ENCODE measurements at regions not wholly inside any gene's neighbourhood (a gene's known extent, or its start where the extent isn't known, plus 50 kb on each side); places are given as distances from the start of the nearest gene placed in this dataset.

DNA sequence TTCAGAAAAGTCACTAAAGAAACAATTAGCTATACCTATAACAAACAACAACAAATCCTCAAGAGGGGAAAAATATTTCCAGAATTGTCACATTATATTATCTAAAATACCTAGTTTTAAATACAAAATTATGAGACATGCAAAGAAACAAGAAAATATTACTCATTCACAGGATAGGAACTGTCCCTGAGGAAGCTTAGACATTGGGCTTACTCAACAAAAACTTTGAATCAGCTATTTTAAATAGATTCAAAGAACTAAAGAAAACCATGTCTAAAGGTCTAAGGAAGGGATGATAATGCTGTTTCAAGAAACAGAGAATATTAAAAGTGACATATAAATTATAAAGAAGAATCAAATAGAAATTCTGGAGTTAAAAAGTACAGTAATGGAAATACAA, 131.9 kb upstream of the ZNF516 start:
- Histone ChIP-seq H3K27me3 (ENCODE audit: control insufficient read depth, insufficient read depth, low read length) (peaks cover 2% of the 10 kb centered on the region), H3K4me3 (ENCODE audit: low read depth, low read length) (no peak overlapping the region), H3K9me3 (ENCODE audit: control insufficient read depth, insufficient read depth, low read length) (no peaks in the 10 kb centered on the region), H3K27ac (ENCODE audit: low read depth, low read length) (no peak overlapping the region)
- ChIA-PET CTCF (no interaction called here), POLR2A (no interaction called here)
- TF ChIP-seq, protein P1, sequence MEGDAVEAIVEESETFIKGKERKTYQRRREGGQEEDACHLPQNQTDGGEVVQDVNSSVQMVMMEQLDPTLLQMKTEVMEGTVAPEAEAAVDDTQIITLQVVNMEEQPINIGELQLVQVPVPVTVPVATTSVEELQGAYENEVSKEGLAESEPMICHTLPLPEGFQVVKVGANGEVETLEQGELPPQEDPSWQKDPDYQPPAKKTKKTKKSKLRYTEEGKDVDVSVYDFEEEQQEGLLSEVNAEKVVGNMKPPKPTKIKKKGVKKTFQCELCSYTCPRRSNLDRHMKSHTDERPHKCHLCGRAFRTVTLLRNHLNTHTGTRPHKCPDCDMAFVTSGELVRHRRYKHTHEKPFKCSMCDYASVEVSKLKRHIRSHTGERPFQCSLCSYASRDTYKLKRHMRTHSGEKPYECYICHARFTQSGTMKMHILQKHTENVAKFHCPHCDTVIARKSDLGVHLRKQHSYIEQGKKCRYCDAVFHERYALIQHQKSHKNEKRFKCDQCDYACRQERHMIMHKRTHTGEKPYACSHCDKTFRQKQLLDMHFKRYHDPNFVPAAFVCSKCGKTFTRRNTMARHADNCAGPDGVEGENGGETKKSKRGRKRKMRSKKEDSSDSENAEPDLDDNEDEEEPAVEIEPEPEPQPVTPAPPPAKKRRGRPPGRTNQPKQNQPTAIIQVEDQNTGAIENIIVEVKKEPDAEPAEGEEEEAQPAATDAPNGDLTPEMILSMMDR (IDR thresholded peaks at IDR 0.05; ENCODE audit: low read depth, low read length), result no peak
- no peak for DNase-seq (ENCODE audit: low read depth, low spot score)

DNA sequence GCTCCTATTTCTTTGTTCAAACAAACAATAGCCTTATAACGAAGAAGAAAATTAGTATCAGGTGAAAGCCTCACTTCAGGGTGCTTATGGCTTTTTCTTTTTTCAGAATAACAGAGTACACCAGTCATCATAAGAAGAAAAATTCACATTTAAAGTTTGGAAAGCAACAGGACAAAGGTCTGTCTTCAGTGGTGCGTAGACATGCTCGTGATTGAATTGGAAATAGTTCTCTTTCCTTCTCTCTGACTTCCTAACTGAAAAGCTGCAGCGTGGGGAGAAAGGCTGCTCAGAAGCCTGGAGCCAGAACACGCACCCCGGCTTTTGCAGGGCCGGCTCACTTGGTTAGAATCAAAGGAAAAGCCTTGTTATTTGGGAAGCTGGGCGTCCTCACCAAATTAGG, 127.6 kb upstream of the ZNF516 start:
- H3K27ac ChIP-seq (ENCODE audit: low read depth, low read length), result no peak overlapping the region
- H3K27me3 ChIP-seq (ENCODE audit: control insufficient read depth, insufficient read depth, low read length), result peaks cover 2% of the 10 kb centered on the region
- H3K9me3 ChIP-seq (ENCODE audit: control insufficient read depth, insufficient read depth, low read length), result no peaks in the 10 kb centered on the region
- POLR2A ChIA-PET, result interaction anchor here (0.6 kb wide), 1 partner anchor 35 kb away, joined by 3 read pairs; no protein-coding TSS in a partner anchor
- TF ChIP-seq, protein P1 (IDR thresholded peaks at IDR 0.05; ENCODE audit: low read depth, low read length), result no peak
- no peak overlapping the region for H3K4me3 ChIP-seq (ENCODE audit: low read depth, low read length)
- CTCF ChIA-PET, result interaction anchor here (1.4 to 4.9 kb wide), 2 partner anchors 217 to 223 kb away, joined by 3 to 63 read pairs; no protein-coding TSS in a partner anchor
- no peak for DNase-seq (ENCODE audit: low read depth, low spot score)

DNA sequence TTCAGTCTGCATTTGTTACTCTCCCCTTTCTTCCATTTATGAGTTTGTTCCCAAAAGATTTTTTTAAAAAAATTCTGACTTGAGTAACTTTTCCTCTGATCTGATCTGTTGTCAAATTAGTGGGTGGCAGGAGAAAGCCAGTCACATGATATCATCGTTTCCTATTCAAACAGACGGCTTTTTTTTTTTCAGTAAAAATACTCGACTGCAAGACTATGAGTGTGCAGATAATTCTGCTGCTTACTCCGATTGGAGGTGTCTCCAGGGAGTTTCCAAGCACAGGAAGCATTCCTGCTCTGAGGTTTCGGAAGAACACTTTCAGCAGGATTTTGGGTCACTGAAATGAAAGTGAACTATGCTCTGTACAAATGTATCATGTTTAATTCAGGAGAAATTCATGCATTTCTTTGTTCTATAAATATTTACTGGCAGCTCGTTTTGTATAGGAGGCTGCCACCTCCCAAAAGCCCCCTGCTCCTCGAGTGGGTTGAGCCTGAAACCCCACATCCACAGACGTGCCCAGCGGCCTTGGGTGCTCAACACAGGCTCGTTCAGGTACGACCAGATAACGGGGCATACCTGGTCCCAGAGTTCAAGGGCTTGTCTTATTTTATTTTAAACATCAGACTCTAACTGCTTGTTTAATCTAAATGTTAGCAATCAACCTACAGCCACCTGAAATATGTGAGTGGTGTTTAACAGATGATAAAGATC, 126.9 kb upstream of the ZNF516 start:
- ChIA-PET CTCF (interaction anchor here (0.6 to 4.9 kb wide), 9 partner anchors 33 to 222 kb away, joined by 3 to 63 read pairs (median 4); no protein-coding TSS in a partner anchor), POLR2A (interaction anchor here (0.7 kb wide), 1 partner anchor 90 kb away, joined by 3 read pairs; no protein-coding TSS in a partner anchor)
- Histone ChIP-seq H3K9me3 (ENCODE audit: control insufficient read depth, insufficient read depth, low read length) (no peaks in the 10 kb centered on the region), H3K4me3 (ENCODE audit: low read depth, low read length) (0 out of 2 replicates have a peak overlapping the region, but pooled peaks have one; percentile 15), H3K27ac (ENCODE audit: low read depth, low read length) (no peak overlapping the region), H3K27me3 (ENCODE audit: control insufficient read depth, insufficient read depth, low read length) (peaks cover 2% of the 10 kb centered on the region)
- TF ChIP-seq, protein P1 (IDR thresholded peaks at IDR 0.05; ENCODE audit: low read depth, low read length), result no peak
- DNase-seq (ENCODE audit: low read depth, low spot score), result no peak

DNA sequence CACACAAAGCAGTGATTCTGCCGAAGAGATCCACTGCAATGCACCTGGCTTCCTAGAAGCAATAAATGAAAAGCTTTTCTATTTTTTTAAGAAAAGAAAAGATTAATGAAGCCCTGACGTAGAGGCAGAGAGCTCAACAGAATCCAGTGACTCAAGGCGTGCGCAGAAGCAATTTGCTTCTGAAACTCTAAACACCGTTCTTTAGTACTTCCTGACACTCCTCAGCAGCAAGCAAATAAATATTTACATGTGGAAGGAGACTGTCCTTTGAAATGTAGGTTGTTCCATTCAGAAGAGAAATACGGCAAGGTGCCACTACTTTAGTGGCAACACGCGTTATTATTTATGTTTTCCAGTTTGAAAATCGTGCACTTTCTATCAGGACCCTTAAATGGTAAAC, 126.2 kb upstream of the ZNF516 start:
- 0 out of 2 replicates have a peak overlapping the region, but pooled peaks have one; percentile 5 for H3K4me3 ChIP-seq (ENCODE audit: low read depth, low read length)
- CTCF ChIA-PET, result interaction anchor here (0.6 to 4.9 kb wide), 15 partner anchors 10 to 221 kb away, joined by 3 to 63 read pairs (median 4); no protein-coding TSS in a partner anchor
- TF ChIP-seq, protein P1 (IDR thresholded peaks at IDR 0.05; ENCODE audit: low read depth, low read length), result no peak

More for the DNA sequence above, 126.2 kb upstream of the ZNF516 start:
- H3K27ac ChIP-seq (ENCODE audit: low read depth, low read length), result no peak overlapping the region
- peaks cover 2% of the 10 kb centered on the region for H3K27me3 ChIP-seq (ENCODE audit: control insufficient read depth, insufficient read depth, low read length)
- DNase-seq (ENCODE audit: low read depth, low spot score), result no peak
- H3K9me3 ChIP-seq (ENCODE audit: control insufficient read depth, insufficient read depth, low read length), result no peaks in the 10 kb centered on the region
- POLR2A ChIA-PET, result interaction anchor here (0.7 kb wide), 1 partner anchor 90 kb away, joined by 3 read pairs; no protein-coding TSS in a partner anchor

All from AG04450 (cell line).